ENCODE measurements at regions not wholly inside any gene's neighbourhood (a gene's known extent, or its start where the extent isn't known, plus 50 kb on each side); places are given as distances from the start of the nearest gene placed in this dataset.

DNA sequence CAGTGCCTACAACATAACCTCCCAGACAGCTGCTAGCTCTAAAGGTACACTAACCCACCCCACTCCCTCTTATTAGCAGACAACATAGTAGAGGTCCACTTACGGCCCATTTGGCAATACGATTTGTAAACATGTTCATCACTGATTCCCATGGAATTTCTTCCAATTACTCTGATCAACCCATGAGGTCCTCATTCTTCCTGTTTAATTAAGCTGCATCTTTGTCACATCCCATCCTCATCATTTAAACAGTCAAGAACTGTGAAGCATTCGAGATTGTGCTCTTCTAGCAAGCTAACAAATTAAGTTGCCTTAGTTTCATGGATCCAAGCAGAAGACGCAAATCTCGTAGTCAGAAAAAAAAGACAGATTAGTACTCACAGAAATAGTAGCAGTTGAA lies 622.2 kb upstream of the VSTM2A start:
- no peak overlapping the region for H2AK9ac ChIP-seq (replicated peaks; ENCODE audit: low read depth, low read length, poor library complexity)
- H4K20me1 ChIP-seq (ENCODE audit: insufficient read depth, low read length), result no peaks in the 10 kb centered on the region
- no peak overlapping the region for H4K91ac ChIP-seq (ENCODE audit: insufficient read depth, low read depth, low read length)
- H3K4me2 ChIP-seq (ENCODE audit: low read depth, low read length), result no peak overlapping the region
- H2AK5ac ChIP-seq (ENCODE audit: low read depth, low read length), result no peak overlapping the region
- WGBS, 2 experiments (ENCODE audit: extremely low coverage in 2 of 2, insufficient read length in 1 of 2), result 50% methylated on average over 2 of the region's 5 CpGs; no CpG with 5 or more reads in 1 of the 2 experiments
- H2BK5ac ChIP-seq (ENCODE audit: low read depth, low read length, poor library complexity, severe bottlenecking), result no peak overlapping the region
- in situ Hi-C loops (cut with MboI; ENCODE audit: low sequenced_read_pairs), result no loop called here
- DNase-seq (no peak), ATAC-seq (ENCODE audit: low read depth) (no peak)
- no peak overlapping the region for H3K23ac ChIP-seq (ENCODE audit: low read depth, low read length)
- H2BK15ac ChIP-seq (ENCODE audit: low read depth, low read length), result no peak overlapping the region
- dilution Hi-C loops (cut with HindIII; ENCODE audit: low sequenced_read_pairs, unreplicated experiment), result no loop called here
- no peak overlapping the region for H2BK120ac ChIP-seq (ENCODE audit: low read depth, low read length)
- intact Hi-C loops (cut with micrococcal nuclease), result no loop called here
- TF ChIP-seq, protein P1, sequence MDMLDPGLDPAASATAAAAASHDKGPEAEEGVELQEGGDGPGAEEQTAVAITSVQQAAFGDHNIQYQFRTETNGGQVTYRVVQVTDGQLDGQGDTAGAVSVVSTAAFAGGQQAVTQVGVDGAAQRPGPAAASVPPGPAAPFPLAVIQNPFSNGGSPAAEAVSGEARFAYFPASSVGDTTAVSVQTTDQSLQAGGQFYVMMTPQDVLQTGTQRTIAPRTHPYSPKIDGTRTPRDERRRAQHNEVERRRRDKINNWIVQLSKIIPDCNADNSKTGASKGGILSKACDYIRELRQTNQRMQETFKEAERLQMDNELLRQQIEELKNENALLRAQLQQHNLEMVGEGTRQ (IDR thresholded peaks at IDR 0.05; ENCODE audit: low read depth, low read length), result no peak
- TF ChIP-seq FOS (IDR thresholded peaks at IDR 0.05; ENCODE audit: low read depth, low read length) (no peak), RCOR1 (IDR thresholded peaks at IDR 0.05; ENCODE audit: insufficient replicate concordance, low read length) (no peak), CEBPB (IDR thresholded peaks at IDR 0.05; ENCODE audit: low read depth, low read length) (no peak), CHD1 (IDR thresholded peaks at IDR 0.05; ENCODE audit: low read depth, low read length) (no peak), MXI1 (IDR thresholded peaks at IDR 0.05; ENCODE audit: borderline replicate concordance, low read depth, low read length) (no peak), SMC3 (IDR thresholded peaks at IDR 0.05; ENCODE audit: low read depth, low read length) (no peak), CTCF (conservative IDR thresholded peaks at IDR 0.05; ENCODE audit: low read depth, low read length) (no peak), MAZ (IDR thresholded peaks at IDR 0.05; ENCODE audit: borderline replicate concordance, low read depth, low read length) (no peak), MAFK (IDR thresholded peaks at IDR 0.05; ENCODE audit: low read depth, low read length) (no peak), NFE2L2 (IDR thresholded peaks at IDR 0.05; ENCODE audit: low read depth, low read length) (no peak), POLR2A (IDR thresholded peaks at IDR 0.05; ENCODE audit: low read depth, low read length) (no peak), RAD21 (IDR thresholded peaks at IDR 0.05; ENCODE audit: low read length) (no peak)
- TF ChIP-seq, protein P2, sequence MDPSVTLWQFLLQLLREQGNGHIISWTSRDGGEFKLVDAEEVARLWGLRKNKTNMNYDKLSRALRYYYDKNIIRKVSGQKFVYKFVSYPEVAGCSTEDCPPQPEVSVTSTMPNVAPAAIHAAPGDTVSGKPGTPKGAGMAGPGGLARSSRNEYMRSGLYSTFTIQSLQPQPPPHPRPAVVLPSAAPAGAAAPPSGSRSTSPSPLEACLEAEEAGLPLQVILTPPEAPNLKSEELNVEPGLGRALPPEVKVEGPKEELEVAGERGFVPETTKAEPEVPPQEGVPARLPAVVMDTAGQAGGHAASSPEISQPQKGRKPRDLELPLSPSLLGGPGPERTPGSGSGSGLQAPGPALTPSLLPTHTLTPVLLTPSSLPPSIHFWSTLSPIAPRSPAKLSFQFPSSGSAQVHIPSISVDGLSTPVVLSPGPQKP (IDR thresholded peaks at IDR 0.05; ENCODE audit: borderline replicate concordance, low read depth, low read length), result no peak
- H3K14ac ChIP-seq (replicated peaks; ENCODE audit: low read depth, low read length), result no peak overlapping the region
- H3K18ac ChIP-seq (ENCODE audit: low read depth, low read length), result no peak overlapping the region
- no peak overlapping the region for H2AFZ ChIP-seq (replicated peaks; ENCODE audit: low read length, poor library complexity)
- H3K4me3 ChIP-seq (ENCODE audit: insufficient read depth, low read depth, low read length), result no peak overlapping the region
- no peak overlapping the region for H4K5ac ChIP-seq (ENCODE audit: low read depth, low read length)
- no peak overlapping the region for H3K56ac ChIP-seq (ENCODE audit: extremely low read depth, insufficient read depth, low read length)
- ChIA-PET CTCF (no interaction called here), POLR2A (ENCODE audit: unreplicated experiment) (no interaction called here)
- H3K79me1 ChIP-seq (ENCODE audit: low read depth in 1 of 2, low read length in 2 of 2), result no peaks in the 10 kb centered on the region
- no peak overlapping the region for H3K27ac ChIP-seq (ENCODE audit: insufficient read depth, low read length)
- H3K4me1 ChIP-seq (ENCODE audit: control insufficient read depth, insufficient read depth, low read length), result no peaks in the 10 kb centered on the region
- H2BK20ac ChIP-seq (ENCODE audit: low read depth, low read length), result no peak overlapping the region
- H3K9me3 ChIP-seq (ENCODE audit: control insufficient read depth, insufficient read depth, low read length), result peaks cover 7% of the 10 kb centered on the region; the same call in 1 of the 2 replicates
- H4K8ac ChIP-seq (ENCODE audit: low read depth in 2 of 2, low read length in 2 of 2), result no peak overlapping the region
- BruUV-seq (replicated peaks), result no TSS peak
- H3K9ac ChIP-seq (ENCODE audit: low read depth, low read length), result no peak overlapping the region
- no peaks in the 10 kb centered on the region for H3K9me1 ChIP-seq (ENCODE audit: insufficient read depth, low read length)
- H3K27me3 ChIP-seq (ENCODE audit: control insufficient read depth, insufficient read depth, low read length), result no peaks in the 10 kb centered on the region
- no peaks in the 10 kb centered on the region for H3K36me3 ChIP-seq (ENCODE audit: control insufficient read depth, insufficient read depth, low read length)
- no peak overlapping the region for H3K4ac ChIP-seq (ENCODE audit: low read depth, low read length)
